NCI-H460 (cell line): ENCODE measurements at regions not wholly inside any gene's neighbourhood (a gene's known extent, or its start where the extent isn't known, plus 50 kb on each side); places are given as distances from the start of the nearest gene placed in this dataset.
"Not testable (repeated sequence)": the region's sequence is repeated elsewhere in the genome, so short reads cannot be mapped to it uniquely, and the experiment has no call there.

Experiments
- DNase-seq: peaks from one replicate; pipeline ENCODE4 v3.0.0-alpha.2; 2016; ENCODE audit warnings: low read depth; ENCODE audit errors: extremely low read depth

GRCh38 chr12:90710711-90711110 is 244.3 kb downstream of the CCER1 start:
- no peak for DNase-seq

DNA sequence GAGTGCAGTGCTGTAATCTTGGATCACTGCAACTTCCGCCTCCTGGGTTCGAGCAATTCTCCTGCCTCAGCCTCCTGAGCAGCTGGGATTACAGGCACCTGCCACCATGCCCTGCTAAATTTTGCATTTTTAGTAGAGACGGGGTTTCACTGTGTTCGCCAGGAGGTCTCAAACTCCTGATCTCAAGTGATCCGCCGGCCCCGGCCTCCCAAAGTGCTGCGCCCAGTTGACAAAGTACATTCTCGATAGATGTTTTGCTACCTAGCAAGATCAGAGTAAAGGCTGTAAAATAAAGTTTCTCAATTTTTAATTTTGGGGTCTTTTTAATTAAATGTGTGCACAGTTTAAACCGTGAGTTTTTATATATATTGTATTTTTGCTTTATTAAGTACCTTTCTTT is 248.9 kb downstream of the CCER1 start:
- no peak for DNase-seq

- DNase-seq: no peak
Observed at GRCh38 chr12:90695415-90695814, 259.6 kb downstream of the CCER1 start.

DNA sequence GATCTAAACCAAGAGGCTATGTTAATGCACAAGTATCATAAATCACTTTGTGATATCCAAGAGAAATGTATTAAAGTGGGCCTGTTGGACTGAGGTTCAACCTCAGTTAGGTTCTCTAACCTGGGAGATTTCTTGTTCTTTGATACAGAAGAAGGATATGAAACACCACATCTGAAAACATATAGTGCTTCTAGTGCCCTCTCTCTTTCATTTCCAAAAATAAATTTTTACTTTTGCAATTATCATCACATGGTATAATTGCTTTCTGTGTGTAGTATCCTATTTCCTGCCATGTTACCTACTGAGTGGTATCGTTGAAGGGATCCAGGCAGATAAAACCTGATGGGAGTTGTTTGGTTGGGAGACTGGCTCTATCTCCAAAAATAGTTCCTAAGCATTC is 264.9 kb downstream of the CCER1 start:
- DNase-seq: no peak

DNA sequence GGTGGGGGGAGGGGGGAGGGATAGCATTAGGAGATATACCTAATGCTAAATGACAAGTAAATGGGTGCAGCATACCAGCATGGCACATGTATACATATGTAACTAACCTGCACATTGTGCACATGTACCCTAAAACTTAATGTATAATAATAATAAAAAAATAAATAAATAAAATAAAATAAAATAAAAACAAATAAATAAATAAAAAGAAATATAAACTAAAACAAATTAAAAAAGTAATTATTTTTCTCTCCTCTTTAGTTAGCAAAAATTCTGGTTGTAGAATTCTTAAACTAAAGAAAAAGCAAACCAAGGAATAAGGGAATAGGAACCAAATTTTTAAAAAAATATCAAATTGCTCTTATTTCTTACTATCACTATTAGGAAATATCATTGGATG is 267.3 kb downstream of the CCER1 start:
- not testable (repeated sequence) for DNase-seq

DNA sequence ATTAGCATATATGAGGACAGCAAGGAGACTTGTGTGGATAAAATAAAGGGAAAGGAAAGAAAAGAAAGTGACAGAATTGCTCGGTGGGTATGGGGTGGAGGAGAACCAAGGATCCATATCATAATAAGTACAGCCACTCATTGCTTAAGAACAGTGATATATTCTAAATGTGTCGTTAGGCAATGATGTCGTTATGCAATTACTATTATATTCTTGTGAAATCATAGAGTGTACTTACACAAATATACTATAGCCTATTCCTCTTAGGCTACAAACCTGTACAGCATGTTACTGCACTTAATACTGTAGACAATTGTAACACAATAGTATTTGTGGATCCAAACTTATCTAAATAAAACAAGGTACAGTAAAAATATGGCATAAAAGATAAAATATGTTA is 271.1 kb downstream of the CCER1 start:
- no peak for DNase-seq

GRCh38 chr12:90682398-90682797 is 272.6 kb downstream of the CCER1 start:
- no peak for DNase-seq

DNA sequence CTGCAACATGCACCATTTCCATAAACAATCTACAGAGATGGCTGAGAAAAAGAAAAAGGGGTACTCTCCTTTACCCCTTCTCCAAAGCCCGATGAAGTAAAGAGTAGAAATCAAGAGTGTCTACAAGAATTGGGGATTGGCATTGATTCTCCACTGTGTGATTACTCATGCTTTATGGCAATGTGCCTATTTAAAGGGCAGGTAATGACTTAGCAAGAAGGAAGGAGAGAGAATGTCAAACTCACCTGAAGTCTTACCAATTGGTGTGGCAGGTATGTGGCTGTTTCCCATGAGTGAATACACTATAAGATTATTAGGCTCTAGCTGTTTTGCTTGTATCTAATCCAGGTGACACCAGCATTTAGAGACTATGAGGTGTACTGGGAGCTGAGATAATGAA is 275.3 kb downstream of the CCER1 start:
- no peak for DNase-seq

- no peak for DNase-seq
Observed at GRCh38 chr12:90677552-90677951, 277.4 kb downstream of the CCER1 start.

DNA sequence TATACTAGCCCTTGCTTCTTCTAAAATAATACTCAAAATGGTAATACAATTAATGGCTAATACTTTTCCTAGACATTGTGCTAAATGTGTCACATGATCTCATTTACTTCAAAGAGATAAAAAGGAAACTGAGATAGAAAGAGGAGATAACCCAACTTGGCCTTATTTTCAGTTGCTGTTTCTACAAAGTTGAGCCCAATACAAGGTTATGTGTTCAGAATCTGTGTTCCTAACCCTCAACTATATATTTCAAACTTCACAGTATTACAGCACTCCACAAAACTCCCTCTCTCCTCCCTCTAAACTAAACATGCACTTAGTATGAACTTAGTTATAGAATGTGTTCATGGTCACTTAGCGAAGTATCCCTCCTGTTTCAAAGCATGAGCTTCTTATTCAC is 277.9 kb downstream of the CCER1 start:
- DNase-seq: no peak

DNA sequence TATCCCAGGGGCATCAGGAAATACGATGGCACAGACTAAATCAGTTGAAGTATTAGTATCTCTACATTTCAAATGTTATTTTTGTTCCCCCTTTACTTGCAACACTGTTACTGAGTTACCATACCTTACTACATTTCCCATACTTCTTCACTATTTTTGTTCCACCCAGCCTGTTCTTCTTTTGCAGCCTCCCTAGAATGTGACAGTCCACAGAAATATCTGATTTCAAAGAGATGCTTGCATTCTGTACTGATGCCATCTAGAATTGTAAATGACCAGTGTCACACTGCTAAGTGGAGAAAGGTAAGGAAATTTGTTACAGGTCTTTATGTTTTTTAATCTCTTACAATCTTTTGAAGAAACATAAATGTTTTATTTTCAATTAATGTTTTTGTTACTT is 279.9 kb downstream of the CCER1 start:
- DNase-seq: no peak

GRCh38 chr12:90672081-90672480 is 282.9 kb downstream of the CCER1 start:
- DNase-seq: no peak

GRCh38 chr12:90663949-90664348 is 291.0 kb downstream of the CCER1 start:
- DNase-seq: not testable (repeated sequence)

DNA sequence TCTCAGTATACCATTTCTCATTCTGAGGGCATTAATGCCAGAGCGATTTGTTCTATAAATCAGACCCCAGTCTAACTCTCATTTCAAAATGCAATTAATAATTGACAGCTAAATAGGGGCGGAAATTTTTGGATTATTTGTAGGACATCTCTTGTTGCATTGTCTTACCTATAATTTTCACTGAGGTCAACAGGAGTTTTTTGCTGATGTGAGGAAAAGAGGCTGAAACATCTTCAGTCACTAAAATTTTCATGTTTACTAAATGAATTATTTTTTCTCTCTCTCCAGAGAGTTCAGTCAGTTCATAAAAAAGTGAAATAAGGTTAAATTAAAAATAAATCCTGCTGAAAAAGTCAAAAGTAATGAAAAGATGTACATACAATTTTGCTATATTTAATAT is 295.9 kb downstream of the CCER1 start:
- no peak for DNase-seq

- no peak for DNase-seq
Observed at GRCh38 chr12:90653040-90653439, 301.9 kb downstream of the CCER1 start.

DNA sequence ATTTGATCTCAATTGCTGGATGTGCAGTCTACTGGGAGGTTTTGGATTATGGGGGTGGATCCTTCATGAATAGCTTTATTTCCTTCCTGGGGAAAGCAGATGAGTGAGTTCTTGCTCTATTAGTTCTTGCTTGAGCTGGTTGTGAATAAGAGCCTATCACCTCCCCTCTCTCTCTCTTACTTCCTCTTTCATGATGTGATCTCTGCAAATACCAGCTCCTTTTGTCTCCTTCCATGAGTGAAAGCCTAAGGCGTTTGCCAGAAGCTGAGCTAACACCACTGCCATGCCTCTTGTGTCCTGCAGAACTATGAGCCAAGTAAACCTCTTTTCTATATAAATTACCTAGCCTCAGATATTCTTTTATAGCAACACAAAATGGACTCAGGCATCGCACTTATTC is 302.7 kb downstream of the CCER1 start:
- DNase-seq: no peak

GRCh38 chr12:90645181-90645580 is 309.8 kb downstream of the CCER1 start:
- no peak for DNase-seq

DNA sequence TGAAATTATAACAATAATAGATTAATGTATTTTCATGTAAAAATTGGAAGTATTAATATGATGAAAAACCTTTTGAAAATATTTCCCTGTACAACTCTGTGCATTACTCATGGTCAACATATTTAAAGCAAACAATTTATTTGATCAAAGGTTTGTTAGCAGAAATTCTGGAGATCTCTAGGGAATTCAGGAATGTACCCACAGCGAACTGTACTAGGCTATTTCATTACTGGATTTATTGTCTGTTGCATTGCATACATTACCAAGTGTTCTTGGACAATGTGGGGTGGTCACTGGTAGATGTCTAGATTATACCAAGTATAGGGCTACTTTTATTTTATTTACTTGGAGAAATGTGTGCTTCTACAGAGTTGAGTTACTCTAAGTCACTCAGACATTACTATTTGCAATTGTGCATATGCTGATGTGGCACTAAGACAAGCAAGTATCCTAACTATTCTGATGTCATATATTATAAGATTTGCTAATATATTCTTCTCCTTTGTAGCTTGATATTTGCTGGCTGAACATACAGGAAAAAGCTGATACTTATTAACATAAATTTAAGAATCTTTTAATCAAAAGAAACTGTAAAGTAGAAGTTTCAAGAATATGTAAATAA is 323.3 kb downstream of the CCER1 start:
- no peak for DNase-seq

- no peak for DNase-seq
Observed at GRCh38 chr12:90630006-90630405, 325.0 kb downstream of the CCER1 start.

DNA sequence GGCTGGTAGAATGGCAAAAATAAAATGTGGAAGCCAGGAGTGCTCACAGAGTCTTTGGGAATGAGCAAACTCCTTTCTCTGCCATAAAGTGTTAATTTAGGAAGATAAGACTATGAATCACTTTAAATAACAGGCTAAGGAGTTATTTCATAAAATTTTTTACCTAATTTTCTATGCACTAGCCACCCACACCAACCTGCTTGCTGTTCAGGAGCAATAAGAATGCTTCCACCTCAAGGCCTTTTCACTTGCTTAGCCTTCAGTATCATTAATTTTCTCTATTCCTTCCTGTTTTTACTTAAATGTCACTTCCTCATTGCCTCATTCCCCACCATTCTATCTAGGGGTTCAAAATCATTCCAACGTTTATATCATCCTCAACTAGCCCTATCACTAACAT is 326.8 kb downstream of the CCER1 start:
- no peak for DNase-seq

DNA sequence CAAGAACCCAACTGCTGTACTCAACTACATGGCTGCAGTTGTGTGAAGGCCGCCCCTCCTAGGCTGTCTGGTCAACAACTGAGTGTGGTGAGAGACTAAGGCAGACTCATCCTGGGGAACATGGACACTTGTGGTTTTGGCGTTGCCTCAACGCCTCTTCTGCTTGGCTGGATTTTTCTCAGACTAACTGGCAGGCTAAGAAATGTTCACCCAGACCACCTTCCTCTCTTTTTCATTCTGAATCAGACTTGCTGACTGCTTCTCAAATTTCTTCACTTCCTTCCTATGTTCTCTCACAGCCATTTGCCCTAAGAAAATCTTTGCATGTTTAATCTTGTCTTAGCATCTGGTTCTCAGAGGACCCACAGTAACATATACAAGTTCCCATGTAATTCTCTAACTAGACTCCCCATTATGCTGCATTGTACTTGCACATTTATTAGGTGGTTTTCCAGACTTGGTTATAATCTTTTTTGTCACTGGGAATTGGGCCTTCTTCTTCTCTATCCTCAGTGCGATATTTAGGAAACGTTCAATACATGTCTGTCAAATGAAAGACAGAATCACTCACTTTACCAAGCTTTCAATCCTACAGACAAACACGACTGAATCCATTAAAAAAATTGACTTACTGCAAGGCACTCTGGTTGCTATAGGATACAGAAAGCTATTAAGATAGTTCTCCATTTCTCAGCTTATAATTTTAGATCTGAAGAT is 327.6 kb downstream of the CCER1 start:
- DNase-seq: no peak

GRCh38 chr12:90622431-90622830 is 332.5 kb downstream of the CCER1 start:
- peak; percentile 24 for DNase-seq

DNA sequence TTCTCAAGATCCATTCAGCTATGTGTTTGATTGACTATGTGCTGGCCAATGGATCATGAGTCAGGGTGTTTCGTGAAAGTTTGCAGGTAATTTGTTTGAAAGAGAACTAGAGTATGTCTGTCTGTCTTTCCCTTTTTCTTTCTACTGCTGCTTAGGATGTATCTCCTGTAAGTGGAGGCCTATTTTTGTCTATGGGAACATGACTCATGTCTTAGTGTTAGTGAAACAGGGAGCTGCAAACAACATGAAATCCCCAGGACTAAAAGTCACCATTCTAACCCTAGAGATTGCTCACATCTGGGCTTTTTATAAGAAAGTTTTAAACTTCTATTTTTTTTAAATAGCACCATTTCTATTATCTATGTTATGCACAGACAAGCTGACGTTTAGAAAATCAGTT is 333.0 kb downstream of the CCER1 start:
- DNase-seq: no peak
